HG03457 (cell line): ENCODE measurements at regions not wholly inside any gene's neighbourhood (a gene's known extent, or its start where the extent isn't known, plus 50 kb on each side); places are given as distances from the start of the nearest gene placed in this dataset.

Source experiments
- ATAC-seq: cut with Tn5 transposase; IDR thresholded peaks from one replicate; pipeline ENCODE4 v1.9.1; 2021; ENCODE audit warnings: moderate number of reproducible peaks; ENCODE audit not compliant: unreplicated experiment

- ATAC-seq = no peak
These were observed 140.2 kb upstream of the CTTNBP2 start for GRCh38 chr7:118013252-118014010.

- ATAC-seq = no peak
These were observed 149.3 kb upstream of the CTTNBP2 start for GRCh38 chr7:118022546-118022945.

- no peak for ATAC-seq
These were observed 153.6 kb upstream of the CTTNBP2 start for GRCh38 chr7:118026791-118027190.

- no peak for ATAC-seq
These were observed 155.0 kb upstream of the CTTNBP2 start for GRCh38 chr7:118028226-118028625.

- ATAC-seq = no peak
These were observed 154.0 kb upstream of the LSM8 start for GRCh38 chr7:118029826-118030422.

- no peak for ATAC-seq
These were observed 150.7 kb upstream of the LSM8 start for GRCh38 chr7:118033273-118033672.

- ATAC-seq = no peak
These were observed 143.9 kb upstream of the LSM8 start for GRCh38 chr7:118039963-118040489.

- ATAC-seq = peak; percentile 85
These were observed 143.4 kb upstream of the LSM8 start for GRCh38 chr7:118040562-118040961.

- ATAC-seq = no peak
These were observed 142.6 kb upstream of the LSM8 start for GRCh38 chr7:118041251-118041878.

GRCh38 chr7:118045629-118046028 is 138.3 kb upstream of the LSM8 start:
- no peak for ATAC-seq

- no peak for ATAC-seq
These were observed 137.9 kb upstream of the LSM8 start for GRCh38 chr7:118046086-118046485.

- no peak for ATAC-seq
These were observed 137.2 kb upstream of the LSM8 start for GRCh38 chr7:118046801-118047200.

GRCh38 chr7:118052336-118052735 is 131.6 kb upstream of the LSM8 start:
- ATAC-seq = no peak

GRCh38 chr7:118053353-118053752 is 130.6 kb upstream of the LSM8 start:
- ATAC-seq = no peak

- ATAC-seq = no peak
These were observed 129.4 kb upstream of the LSM8 start for GRCh38 chr7:118054529-118054928.

- no peak for ATAC-seq
These were observed 128.3 kb upstream of the LSM8 start for GRCh38 chr7:118055647-118056046.

GRCh38 chr7:118057404-118057803 is 126.6 kb upstream of the LSM8 start:
- ATAC-seq = no peak

GRCh38 chr7:118059209-118059608 is 124.8 kb upstream of the LSM8 start:
- ATAC-seq = no peak

GRCh38 chr7:118060692-118061091 is 123.3 kb upstream of the LSM8 start:
- ATAC-seq = no peak

GRCh38 chr7:118061386-118061785 is 122.6 kb upstream of the LSM8 start:
- no peak for ATAC-seq

- no peak for ATAC-seq
These were observed 110.9 kb upstream of the LSM8 start for GRCh38 chr7:118072893-118073674.
